ENCODE measurements at regions not wholly inside any gene's neighbourhood (a gene's known extent, or its start where the extent isn't known, plus 50 kb on each side); places are given as distances from the start of the nearest gene placed in this dataset.

DNA sequence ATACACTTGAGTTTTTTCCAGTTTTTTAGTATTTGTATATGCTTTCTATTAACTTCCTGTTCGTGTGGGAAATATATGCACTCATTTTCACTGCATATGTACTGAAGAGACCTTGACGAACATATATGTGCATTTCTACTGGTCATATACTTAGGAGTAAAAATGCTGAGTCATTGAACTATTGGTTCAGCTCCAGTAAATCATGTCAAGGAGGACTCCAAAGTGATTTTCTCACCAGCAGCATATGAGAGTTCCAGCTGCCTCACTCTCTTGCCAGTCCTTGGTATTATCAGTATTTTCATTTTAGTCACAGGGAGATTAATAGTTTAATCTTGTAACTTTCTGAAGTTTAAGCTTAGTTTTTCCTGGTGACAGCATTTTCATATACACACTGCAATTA, 2750.2 kb downstream of the ARAP2 start:
- TF ChIP-seq SUZ12 (IDR thresholded peaks at IDR 0.05; ENCODE audit: extremely low read depth, insufficient read depth, insufficient read length), result no peak
- TF ChIP-seq YY1 (IDR thresholded peaks at IDR 0.05; ENCODE audit: insufficient read depth, insufficient read length), result no peak
- no peak for TF ChIP-seq ZNF274 (IDR thresholded peaks at IDR 0.05; ENCODE audit: low read depth, low read length)

Data from NT2/D1 (cell line).